ENCODE measurements at regions not wholly inside any gene's neighbourhood (a gene's known extent, or its start where the extent isn't known, plus 50 kb on each side); places are given as distances from the start of the nearest gene placed in this dataset.
"Not testable (repeated sequence)": the region's sequence is repeated elsewhere in the genome, so short reads cannot be mapped to it uniquely, and the experiment has no call there.

DNA sequence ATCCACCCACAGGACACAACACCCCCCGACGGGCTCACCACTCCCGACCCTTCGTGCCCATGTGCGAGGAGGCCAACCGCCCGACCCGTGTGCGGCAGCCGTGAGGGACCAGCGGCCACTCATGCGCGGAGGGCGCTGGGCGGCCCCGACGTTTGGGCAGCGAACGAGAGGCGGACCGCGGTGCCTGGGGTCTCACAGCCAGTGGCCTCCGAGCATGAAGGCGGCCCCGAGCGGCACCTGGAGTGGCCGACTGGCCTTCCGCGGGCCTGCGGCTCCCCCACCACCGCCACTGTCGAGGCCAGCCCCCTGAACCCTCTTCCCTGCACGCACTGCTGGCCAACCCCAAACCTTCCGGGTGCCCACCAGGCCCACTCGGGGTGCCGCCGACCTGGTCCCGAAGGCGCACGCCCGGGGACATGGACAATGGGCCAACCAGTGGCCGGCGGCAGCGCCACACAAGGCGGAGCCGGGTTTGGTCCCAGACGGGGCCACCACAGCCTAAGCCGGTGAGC, 4274.9 kb upstream of the OR11H1 start:
- DNase-seq (ENCODE audit: low read depth in 2 of 2) = no peak

DNA sequence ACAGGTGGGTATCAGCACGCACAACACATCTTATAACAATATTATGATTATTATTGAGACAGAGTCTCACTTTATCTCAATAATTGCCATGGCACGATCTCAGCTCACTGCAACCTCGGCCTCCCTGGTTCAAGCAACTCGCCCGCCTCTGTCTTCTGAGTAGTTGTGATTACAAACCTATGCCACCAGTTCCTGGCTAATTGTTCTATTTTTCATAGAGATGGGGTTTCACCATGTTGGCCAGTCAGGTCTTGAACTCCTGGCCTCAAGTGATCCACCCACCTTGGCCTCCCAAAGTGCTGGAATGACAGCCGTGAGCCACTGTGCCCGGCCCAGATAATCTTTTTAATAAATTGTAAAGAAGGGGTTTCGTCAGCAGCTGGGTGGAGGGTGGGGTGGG, 4257.0 kb upstream of the OR11H1 start:
- not testable (repeated sequence) for DNase-seq (ENCODE audit: low read depth in 2 of 2)

DNA sequence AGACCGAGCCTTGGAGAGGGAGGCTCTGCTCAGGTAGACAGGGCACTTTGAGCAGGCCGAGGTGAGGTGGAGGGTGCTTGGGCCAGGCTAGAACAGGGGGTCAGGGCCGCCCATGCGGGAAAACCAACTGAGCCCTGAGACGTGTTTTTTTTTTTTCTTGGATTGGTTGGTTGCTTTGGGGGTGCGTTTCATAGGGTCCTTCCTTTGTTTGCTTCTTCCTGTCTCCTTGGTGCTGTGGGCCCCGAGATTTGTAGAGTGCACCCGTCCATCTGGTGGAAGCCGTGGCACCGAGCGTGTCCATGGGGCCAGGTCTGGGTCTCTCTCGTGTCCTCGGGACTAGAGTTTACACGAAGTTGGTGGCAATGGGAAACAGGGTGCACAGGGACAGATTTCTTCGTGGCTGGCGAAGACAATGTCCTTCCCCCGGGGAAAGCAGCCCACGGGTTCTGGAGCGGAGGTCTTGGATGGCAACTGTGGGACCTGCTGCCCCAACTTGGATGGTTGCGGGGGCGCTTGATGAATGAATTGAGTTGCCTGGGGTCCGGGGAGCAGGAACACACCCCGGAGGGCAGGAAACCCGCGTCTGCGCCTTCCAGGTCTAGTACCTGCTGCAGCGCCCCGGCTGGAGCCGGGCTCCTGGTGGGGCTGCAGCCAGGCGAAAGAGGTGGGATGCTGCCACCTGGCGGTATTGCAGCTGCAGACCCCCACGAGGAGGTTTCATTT, 4242.7 kb upstream of the OR11H1 start:
- peak; percentile 2 to 21 for DNase-seq (ENCODE audit: low read depth in 2 of 2)

DNA sequence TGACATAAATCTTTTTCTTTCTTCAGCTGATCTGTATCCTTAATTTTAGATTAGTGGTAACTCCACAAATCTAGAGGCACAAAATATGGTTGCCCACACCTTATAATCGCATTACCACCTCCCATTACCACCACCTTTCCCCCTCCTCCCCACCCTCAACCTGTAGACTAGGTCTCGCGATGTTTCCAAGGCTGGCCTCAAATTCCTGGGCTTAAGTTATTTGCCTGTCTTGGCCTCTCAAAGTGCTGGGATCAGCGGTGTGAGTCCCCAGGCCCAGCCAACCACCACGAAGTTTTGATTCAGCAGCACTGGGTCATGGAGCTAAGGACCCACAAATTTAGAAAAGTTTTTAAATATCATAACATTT, 4242.2 kb upstream of the OR11H1 start:
- not testable (repeated sequence) for DNase-seq (ENCODE audit: low read depth in 2 of 2)

DNA sequence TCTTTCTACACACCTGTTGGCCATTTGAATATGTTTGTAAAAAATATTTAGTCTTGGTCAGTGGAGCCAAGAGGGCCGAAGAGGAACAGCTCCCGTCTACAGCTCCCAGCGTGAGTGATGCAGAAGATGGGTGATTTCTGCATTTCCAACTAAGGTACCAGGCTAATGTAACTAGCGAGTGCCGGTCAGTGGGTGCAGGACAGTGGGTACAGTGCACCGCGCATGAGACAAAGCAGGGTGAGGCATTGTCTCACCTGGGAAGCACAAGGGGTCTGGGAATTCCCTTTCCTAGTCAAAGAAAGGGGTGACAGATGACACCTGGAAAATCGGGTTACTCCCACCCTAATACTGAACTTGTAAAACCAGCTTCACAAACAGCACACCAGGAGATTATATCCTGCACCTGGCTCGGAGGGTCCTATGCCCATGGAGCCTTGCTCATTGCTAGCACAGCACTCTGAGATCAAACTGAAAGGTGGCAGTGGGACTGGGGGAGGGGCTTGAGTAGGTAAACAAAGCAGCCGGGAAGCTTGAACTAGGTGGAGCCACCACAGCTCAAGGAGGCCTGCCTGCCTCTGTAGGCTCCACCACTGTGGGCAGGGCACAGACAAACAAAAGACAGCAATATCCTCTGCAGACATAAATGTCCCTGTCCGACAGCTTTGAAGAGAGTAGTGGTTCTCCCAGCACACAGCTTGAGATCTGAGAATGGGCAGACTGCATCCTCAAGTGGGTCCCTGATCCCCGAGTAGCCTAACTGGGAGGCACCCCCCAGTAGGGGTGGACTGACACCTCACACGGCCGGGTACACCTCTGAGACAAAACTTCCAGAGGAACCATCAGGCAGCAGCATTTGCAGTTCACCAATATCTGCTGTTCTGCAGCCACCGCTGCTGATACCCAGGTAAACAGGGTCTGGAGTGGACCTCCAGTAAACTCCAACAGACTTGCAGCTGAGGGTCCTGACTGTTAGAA, 4239.5 kb upstream of the OR11H1 start:
- not testable (repeated sequence) for DNase-seq (ENCODE audit: low read depth in 2 of 2)

DNA sequence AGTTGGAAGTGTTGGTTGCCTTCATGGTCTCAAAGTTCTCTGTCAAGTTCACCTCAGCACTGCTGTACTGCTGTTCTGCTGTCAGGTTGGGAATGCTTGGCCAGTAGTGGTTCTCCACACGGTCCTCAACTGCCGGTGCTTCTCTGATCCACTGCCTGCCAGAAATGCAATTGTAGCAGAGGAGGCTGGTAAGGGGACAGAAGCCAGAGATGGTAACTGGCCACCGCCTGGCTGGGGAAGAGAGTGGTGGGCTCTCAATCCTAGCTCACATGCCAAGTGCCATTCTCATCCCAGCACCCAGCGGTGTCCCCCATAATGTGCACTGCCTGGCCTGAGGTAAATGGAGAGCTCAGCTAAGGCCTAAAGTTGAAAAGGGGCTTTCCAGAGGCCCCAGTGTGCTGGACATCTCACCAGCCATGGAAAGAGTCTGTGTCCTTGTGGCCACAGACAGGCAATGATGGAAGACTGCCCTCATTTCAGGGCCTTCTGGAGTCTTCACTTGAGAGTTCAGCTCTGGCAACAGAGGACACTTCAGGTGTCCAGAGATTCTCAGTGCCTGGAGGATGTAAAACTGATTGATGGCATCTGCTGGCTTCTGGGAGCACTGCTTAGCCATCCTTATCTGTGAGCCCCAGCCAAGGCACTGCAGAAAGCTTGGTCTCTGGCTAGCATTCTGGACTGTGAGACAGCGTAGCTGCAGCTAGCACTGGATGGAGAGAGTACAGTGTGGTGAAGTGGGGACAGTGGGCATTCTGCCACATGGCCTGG, 4229.7 kb upstream of the OR11H1 start:
- not testable (repeated sequence) for DNase-seq (ENCODE audit: low read depth in 2 of 2)

DNA sequence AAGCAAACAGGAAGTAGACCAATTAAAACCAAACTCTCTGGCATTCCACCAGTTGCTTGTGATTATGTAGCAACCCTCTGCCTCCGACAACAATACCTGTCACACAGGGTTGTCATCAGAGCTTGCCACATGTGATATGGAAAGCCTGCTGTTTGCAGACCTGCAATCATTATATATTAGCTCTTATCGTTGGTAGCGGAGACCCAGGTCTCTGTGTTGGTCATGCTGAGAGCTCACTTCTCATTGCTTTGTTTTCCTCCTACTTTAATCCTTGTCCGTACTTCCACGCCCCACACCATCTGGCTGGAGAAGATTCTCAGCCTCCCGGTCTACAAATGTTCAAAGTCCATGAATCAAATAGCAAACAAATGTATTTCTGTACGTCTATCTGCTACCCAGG, 4225.6 kb upstream of the OR11H1 start:
- not testable (repeated sequence) for DNase-seq (ENCODE audit: low read depth in 2 of 2)

DNA sequence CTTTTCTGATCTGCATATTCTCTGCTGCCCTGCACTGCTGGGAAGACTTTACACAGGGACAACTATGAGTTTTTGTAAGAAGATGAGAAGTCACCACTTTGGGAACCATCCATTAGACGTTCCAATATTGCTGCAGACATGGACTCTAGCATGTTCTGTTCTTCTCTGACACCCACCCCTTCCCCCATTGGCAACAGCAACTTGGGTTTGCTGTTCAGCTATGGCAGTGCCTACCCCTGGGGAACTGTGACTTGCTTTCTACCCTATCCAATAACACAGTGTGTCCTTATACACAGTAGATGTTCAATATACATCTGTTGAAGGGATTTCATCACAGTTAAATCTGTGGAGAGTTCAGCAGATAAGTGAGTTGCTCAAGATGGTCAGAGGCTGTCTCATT, 4225.1 kb upstream of the OR11H1 start:
- not testable (repeated sequence) for DNase-seq (ENCODE audit: low read depth in 2 of 2)

DNA sequence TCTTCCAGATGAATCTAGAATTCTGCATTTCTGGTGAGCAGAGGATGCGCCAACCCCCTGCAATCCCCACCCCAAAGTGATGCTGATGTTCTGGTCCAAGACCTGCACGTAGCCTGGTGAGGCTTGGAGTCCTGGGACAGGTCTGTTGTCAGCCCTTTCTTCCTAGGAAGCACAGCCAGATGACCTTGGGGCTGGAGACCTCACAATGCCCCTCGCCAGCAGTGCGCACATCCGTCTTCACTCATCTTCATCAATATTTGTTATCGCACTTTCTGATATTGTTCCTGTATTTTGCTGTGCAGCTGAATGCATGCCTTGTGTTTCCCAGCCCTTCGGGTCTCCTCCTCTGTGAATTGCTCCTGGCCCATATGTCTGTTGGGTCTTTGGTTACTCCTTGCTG, 4222.8 kb upstream of the OR11H1 start:
- DNase-seq (ENCODE audit: low read depth in 2 of 2) = not testable (repeated sequence)

DNA sequence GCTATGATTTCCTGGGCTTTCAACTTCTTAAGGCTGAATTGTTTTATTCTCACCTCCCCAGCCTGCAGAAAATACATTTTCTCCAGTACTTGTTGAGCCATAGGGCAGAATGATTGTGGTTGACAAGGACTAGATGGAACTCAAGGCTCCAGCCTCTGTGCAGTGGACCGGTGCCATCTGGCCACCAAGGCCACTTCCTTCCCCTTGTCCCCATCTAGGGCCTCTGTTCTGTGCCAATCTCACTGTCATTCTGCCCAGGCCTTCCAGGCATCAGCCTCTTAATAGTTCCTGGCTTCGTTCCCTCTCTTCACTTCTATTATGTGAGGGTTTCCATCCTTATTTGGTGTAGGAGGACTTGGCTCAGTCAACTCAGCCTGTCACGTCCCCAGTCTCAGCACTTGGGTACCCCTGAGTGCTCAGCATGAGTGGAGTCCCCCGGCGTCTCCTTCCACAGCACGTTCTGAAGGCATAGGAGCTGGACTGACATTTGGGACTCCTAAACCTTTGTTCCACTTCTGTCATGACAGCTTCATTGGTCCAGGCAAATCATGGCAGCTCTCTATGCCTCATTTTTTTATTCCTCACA, 4221.0 kb upstream of the OR11H1 start:
- DNase-seq (ENCODE audit: low read depth in 2 of 2) = not testable (repeated sequence)

DNA sequence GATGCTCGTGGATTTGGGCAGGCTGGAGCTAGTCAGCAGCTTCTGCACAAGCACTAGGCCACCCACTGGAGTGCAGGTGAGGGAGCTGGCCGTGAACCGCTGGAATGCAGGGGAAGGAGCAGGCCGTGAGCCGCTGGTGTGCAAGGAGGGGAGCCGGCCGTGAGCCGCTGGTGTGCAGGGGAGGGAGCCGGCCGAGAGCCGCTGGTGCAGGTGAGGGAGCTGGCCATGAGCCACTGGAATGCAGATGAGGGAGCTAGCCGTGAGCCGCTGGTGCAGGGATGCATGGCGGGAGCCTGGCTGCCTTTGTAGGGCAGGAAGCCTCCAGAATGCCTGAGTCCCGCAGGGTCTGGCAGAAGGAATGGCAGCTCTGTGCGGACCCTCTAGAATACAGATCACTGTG, 4220.0 kb upstream of the OR11H1 start:
- DNase-seq (ENCODE audit: low read depth in 2 of 2) = no peak

DNA sequence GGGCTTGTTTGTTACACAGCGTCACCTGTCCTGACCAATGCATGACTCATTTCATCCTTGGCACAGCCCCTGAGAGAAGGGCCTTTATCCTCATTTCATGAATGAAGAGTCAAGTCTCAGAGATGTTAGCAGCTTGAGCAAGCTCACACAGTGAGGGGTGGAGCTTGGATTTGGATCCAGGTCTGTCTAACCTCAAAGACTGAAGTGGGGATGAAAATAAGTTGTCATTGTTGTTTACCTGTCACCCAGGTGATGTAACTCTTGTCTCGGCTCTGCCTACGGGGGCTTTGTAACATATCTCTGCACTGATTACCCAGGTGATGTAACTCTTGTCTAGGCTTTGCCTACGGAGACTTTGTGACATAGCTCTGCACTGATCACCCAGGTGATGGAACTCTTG, 4218.2 kb upstream of the OR11H1 start:
- not testable (repeated sequence) for DNase-seq (ENCODE audit: low read depth in 2 of 2)

DNA sequence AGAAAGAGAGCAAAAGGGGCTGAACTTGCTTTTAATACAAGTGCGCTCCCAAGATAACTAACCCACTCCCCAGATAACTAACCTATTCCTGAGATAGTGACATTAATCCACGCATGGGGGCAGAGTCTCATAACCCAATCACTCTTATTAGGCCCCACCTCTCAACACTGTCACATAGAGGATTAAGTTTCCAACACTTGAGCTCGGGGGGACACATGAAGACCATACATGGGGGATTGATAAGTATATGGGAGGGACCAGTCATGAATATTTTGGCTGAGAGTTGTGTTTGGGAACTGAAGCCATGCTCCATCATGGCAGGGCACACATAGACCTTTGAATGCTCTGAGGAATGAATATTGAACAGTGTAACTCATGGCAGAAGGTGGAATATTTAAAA, 4217.3 kb upstream of the OR11H1 start:
- not testable (repeated sequence) for DNase-seq (ENCODE audit: low read depth in 2 of 2)

DNA sequence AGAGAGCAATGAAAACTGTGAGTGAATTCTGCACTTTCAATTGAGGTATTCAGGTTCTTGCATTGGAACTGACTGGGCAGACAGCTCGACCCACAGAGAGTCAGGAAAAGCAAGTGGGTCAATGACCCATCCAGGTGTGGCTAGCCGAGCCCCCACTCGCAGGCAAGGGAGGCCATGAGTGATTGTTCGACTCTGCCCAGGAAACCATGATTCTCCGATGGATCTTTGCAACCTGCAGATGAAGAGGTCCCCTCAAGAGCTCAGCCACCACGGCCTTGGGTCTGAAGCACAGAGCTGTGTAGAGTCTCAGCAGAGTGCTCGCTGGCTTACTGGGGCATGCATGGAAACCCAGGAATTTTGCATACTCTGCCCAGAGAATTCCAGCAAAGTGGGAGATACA, 4215.4 kb upstream of the OR11H1 start:
- DNase-seq (ENCODE audit: low read depth in 2 of 2) = not testable (repeated sequence)

DNA sequence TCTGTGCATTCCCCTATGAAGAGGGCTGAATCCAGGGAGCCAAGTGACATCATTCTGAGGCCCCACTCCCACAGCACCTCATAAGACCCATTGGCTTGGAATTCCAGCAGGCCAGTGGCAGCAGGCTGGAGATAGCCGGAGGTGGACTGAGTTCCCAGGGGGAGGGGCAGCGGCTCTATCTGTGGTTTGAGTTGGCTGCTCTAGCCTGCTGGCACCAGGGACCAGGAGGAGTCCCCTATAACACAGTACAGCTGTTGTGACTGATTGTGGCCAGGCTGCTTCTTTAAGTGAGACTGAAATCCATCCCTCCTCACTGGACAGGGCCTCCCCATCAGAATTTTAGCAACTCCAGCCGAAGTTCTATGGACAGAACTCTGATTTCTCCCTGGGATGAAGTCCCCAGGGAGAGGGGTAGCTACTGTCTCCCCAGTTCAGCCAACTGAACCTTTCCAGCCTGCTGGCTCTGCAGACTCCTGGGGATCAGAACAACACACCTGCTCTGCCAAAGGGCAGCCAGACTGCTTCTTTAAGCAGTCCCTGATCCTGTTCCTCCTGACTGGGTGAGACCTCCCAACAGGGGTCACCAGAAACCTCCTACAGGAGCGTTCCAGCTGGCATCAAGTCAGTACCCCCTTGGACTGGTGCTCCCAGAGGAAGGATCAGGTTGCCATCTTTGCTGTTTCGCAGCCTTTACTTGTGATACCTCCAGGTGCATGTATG, 4214.8 kb upstream of the OR11H1 start:
- DNase-seq (ENCODE audit: low read depth in 2 of 2) = not testable (repeated sequence)

DNA sequence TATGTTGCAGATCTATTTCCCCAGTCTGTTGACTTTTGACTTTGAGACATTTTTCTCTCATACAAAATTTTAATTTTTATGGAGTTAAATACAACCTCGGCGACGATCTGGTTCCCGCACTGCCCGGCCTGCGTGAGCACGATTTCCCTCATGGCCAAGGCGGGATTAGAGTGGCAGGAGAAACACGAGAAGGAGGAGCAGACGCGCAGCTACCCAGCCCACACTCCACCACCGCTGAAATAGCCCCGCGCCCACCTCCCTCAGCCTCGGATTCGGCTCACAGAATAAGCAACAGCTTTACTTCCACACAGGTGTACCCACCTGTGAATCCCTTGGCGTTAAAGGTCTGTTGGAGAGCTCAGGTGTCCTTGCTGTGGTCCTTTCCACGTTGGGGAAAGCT, 4209.4 kb upstream of the OR11H1 start:
- DNase-seq (ENCODE audit: low read depth in 2 of 2) = not testable (repeated sequence)

DNA sequence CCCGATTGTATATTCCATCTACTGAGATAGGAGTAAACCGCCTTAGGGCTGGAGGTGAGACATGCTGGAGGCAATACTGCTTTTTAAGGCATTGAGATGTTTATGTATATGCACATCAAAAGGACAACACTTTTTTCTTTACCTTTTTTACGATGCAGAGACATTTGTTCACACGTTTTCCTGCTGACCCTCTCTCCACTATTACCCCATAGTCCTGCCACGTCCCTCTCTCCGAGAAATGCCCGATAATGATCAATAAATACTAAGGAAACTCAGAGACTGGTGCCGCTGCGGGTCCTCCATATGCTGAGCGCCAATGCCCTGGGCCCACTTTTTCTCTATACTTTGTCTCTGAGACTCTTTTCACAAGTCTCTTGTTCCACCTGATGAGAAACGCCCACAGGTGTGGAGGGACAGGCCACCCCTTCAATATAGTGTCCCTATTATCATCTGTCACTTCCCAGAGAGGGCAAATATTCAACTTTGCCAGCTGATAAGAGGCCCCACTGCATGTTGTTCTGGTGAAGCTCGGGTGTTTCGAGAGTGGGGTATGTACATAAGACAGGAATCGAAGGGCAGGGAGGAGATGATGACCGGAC, 4203.5 kb upstream of the OR11H1 start:
- not testable (repeated sequence) for DNase-seq (ENCODE audit: low read depth in 2 of 2)

DNA sequence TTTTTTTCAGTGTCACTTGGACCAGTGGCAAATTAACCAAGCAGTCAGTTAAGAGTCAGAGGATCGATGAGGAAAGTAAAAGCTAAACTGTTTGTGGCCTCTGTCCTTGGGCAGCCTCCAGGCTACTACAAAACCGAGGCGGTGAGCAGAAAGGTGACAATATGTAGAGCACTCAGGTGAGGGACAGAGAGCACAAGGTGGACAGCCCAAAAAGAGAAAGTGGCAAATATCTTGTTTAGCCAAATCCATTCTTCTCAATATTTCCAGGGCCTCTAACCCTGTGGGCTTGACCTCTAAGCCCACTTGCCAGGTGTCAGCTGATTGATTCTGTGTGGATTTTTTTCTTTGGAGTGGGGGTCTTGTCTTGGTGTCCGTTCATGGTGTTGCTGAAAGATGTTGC, 4202.2 kb upstream of the OR11H1 start:
- no peak for DNase-seq (ENCODE audit: low read depth in 2 of 2)

DNA sequence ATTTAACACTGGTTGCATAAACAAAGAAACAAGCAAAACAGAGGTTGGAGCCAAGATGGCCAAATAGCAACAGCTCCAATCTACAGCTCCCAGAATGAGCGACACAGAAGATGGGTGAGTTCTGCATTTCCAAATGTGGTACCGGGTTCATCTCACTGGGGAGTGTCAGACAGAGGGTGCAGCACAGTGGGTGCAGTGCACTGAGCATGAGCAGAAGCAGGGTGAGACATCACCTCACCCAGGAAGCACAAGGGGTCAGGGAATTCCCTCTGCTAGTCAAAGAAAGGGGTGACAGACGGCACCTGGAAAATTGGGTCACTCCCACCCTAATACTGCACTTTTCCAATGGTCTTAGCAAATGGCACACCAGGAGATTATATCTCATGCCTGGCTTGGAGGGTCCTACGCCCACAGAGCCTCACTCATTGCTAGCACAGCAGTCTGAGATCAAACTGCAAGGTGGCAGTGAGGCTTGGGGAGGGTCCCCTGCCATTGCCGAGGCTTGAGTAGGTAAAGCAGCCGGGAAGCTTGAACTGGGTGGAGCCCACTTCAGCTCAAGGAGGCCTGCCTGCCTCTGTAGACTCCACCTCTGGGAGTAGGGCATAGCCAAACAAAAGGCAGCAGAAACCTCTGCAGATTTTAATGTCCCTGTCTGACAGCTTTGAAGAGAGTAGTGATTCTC, 4186.5 kb upstream of the OR11H1 start:
- not testable (repeated sequence) for DNase-seq (ENCODE audit: low read depth in 2 of 2)

DNA sequence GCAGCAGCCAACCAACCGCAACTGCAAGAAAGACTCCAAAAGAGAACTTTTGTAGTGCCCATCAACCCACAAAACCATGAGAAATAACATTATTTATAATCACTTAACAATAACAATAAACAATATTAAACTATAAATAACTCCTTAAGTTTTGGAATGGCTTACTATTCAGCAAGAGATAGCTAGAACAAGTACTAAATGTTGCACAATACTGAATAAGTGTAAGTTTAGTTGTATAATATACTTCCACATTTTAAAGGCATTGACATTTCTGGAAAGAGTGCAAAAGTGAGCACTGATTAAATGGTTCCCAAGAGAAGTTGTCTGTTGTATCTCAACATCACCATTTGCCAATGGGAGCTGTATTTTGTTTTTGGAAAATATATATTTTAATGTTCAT, 4176.8 kb upstream of the OR11H1 start:
- DNase-seq (ENCODE audit: low read depth in 2 of 2) = not testable (repeated sequence)
